CD8-positive, alpha-beta memory T cell (primary cell): ENCODE measurements at regions not wholly inside any gene's neighbourhood (a gene's known extent, or its start where the extent isn't known, plus 50 kb on each side); places are given as distances from the start of the nearest gene placed in this dataset.

Source experiments
- CTCF ChIA-PET: fragments of 350-600 bp; sonication (Branson Sonifier 250); formaldehyde crosslinking; loops from one replicate; lab custom pipeline; 2021; ENCODE audit warnings: antibody characterized with exemption; lab: Charles Lee
- POLR2A ChIA-PET: fragments of 350-600 bp; sonication (Branson Sonifier 250); formaldehyde crosslinking; loops from one replicate; lab custom pipeline; 2021; ENCODE audit warnings: antibody characterized with exemption; lab: Charles Lee
- DNase-seq, 5 donors: peaks; one replicate each; pipeline versions ENCODE4 v3.0.0 to v3.0.0-alpha.2; 2020 to 2022; ENCODE audit warnings: mixed read lengths in 1 of 5
- H3K27ac ChIP-seq: one replicate; pipeline ENCODE4 v1.7.0; 2013; ENCODE audit warnings: low read depth, mild to moderate bottlenecking, low read length, moderate library complexity
- H3K27me3 ChIP-seq: 2 replicates; pipeline ENCODE4 v1.7.0; 2013; ENCODE audit warnings: low read length, mild to moderate bottlenecking; ENCODE audit not compliant: insufficient read depth, poor library complexity, severe bottlenecking
- H3K36me3 ChIP-seq: 2 replicates; pipeline ENCODE4 v1.7.0; 2013; ENCODE audit warnings: mild to moderate bottlenecking, low read length, moderate library complexity; ENCODE audit not compliant: insufficient read depth
- H3K4me1 ChIP-seq: 2 replicates; pipeline ENCODE4 v1.7.0; 2013; ENCODE audit warnings: mild to moderate bottlenecking, low read length, moderate library complexity; ENCODE audit not compliant: insufficient read depth
- H3K4me3 ChIP-seq: 2 replicates; pipeline ENCODE4 v1.7.0; 2013; ENCODE audit warnings: mild to moderate bottlenecking, low read length
- H3K9me3 ChIP-seq: 2 replicates; pipeline ENCODE4 v1.7.0; 2013; ENCODE audit warnings: mild to moderate bottlenecking, low read length
- H3K27ac Mint-ChIP-seq, 8 donors: one replicate each; pipeline ENCODE4 v1.8.0; 2020 to 2021; ENCODE audit warnings: mixed read lengths in 8 of 8, mild to moderate bottlenecking in 6 of 8, inconsistent platforms in 3 of 8, moderate library complexity in 3 of 8
- H3K27me3 Mint-ChIP-seq, 2 donors: one replicate each; pipeline ENCODE4 v1.8.0; 2020 to 2021; ENCODE audit warnings: mixed read lengths in 2 of 2, mild to moderate bottlenecking in 1 of 2, moderate library complexity in 1 of 2
- H3K36me3 Mint-ChIP-seq, 3 donors: one replicate each; pipeline ENCODE4 v1.8.0; 2020 to 2021; ENCODE audit warnings: mixed read lengths in 3 of 3, inconsistent platforms in 1 of 3, mild to moderate bottlenecking in 1 of 3
- H3K4me1 Mint-ChIP-seq, 3 donors: one replicate each; pipeline ENCODE4 v1.8.0; 2020 to 2021; ENCODE audit warnings: mixed read lengths in 3 of 3, inconsistent platforms in 1 of 3, mild to moderate bottlenecking in 1 of 3
- H3K4me3 Mint-ChIP-seq, 7 donors: one replicate each; pipeline ENCODE4 v1.8.0; 2020 to 2021; ENCODE audit warnings: mixed read lengths in 7 of 7, mild to moderate bottlenecking in 6 of 7, moderate library complexity in 4 of 7, inconsistent platforms in 2 of 7
- H3K9me3 Mint-ChIP-seq, 5 donors: one replicate each; pipeline ENCODE4 v1.8.0; 2020 to 2022; ENCODE audit warnings: mixed read lengths in 5 of 5, mild to moderate bottlenecking in 3 of 5, moderate library complexity in 2 of 5, inconsistent platforms in 1 of 5

DNA sequence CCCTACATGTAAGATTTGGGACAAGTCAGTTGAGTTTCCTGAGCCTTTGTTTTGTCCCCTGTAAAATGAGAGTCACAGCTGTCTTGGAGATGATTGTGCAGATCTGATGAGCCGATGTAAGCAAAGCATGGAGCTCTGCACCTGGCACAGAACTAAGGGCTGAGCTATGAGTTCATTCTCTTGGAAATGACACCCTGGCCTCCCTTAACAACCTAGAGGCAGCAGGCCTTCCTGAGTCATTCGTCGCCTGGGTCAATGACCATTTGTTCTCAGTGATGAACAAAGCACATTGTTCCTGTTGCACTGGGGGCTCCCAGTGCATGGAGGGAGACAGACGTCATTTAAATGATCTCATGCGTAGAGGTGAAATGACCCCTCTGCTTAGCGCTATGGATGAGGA is 62.8 kb upstream of the GCSH start:
- no peak for DNase-seq
- H3K9me3 Mint-ChIP-seq: no peaks in the 10 kb centered on the region
- ChIA-PET POLR2A (no interaction called here), CTCF (no interaction called here)
- no peak overlapping the region for H3K4me3 Mint-ChIP-seq
- no peaks in the 10 kb centered on the region for H3K4me1 Mint-ChIP-seq
- H3K36me3 Mint-ChIP-seq: no peaks in the 10 kb centered on the region
- H3K27me3 ChIP-seq: no peaks in the 10 kb centered on the region
- H3K27me3 Mint-ChIP-seq: peaks cover 7% of the 10 kb centered on the region in 2 donors
- H3K27ac ChIP-seq: no peak overlapping the region
- no peaks in the 10 kb centered on the region for H3K4me1 ChIP-seq
- H3K27ac Mint-ChIP-seq: no peak overlapping the region
- H3K9me3 ChIP-seq: no peaks in the 10 kb centered on the region
- H3K4me3 ChIP-seq: no peak overlapping the region
- no peaks in the 10 kb centered on the region for H3K36me3 ChIP-seq

DNA sequence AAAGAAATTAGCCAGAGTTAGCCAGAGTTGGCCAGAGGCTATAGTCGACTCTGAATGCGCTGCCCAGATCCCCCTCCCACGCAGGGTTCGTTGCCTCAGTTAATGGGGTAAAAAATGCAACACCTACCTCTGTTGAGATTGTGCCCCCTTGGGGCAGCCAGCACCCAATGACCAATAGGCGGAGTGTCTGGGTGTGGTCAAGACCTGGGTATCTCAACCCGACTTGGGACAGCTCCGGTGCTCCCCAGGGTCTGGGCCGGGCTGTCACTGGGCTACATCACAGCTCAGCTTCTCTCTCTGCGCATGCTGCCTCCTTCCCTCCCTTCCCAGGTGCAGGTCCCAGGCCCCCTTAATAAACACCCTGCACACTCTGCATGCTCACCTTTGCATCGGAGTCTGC is 59.6 kb upstream of the GCSH start:
- Mint-ChIP-seq H3K27ac (no peak overlapping the region), H3K36me3 (no peaks in the 10 kb centered on the region), H3K4me1 (no peaks in the 10 kb centered on the region), H3K9me3 (no peaks in the 10 kb centered on the region), H3K27me3 (peaks cover 7 to 11% of the 10 kb centered on the region in 2 donors), H3K4me3 (no peak overlapping the region)
- H3K36me3 ChIP-seq: no peaks in the 10 kb centered on the region
- H3K27ac ChIP-seq: no peak overlapping the region
- DNase-seq: no peak
- H3K4me3 ChIP-seq: no peak overlapping the region
- H3K9me3 ChIP-seq: no peaks in the 10 kb centered on the region
- H3K4me1 ChIP-seq: no peaks in the 10 kb centered on the region
- ChIA-PET POLR2A (no interaction called here), CTCF (no interaction called here)
- H3K27me3 ChIP-seq: no peaks in the 10 kb centered on the region

DNA sequence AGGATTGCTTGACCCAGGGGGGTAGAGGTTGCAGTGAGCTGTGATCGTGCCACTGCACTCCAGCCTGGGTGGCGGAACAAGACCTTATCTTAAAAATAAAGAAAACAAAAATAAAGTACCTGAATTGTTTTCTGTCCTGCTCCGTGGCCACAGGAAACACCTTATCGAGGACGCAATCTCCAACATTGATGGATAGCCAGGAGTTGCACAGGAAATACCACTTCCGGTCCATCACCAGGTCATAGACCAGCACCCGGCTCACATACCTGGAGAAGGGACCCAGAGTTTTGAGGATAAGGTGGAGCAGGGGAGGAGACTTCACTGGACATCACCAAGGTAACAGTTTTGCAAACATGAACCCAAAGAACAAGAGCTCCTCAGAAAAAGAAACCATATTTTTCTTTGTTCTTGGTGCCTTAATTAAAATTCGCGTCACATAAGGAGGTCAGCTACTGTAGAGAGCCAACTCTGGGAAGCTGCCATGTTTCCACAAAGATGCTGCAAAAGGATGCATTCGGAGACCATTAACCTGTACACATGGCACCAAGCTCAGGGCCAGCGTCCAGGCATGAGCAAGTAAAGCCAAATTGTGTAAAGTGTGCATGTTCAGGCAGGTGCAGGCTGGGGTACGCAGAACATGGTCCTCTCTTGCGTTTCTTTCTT is 55.6 kb upstream of the GCSH start:
- H3K27ac ChIP-seq: no peak overlapping the region
- POLR2A ChIA-PET: no interaction called here
- H3K27me3 ChIP-seq: no peaks in the 10 kb centered on the region
- Mint-ChIP-seq H3K27me3 (peaks cover 10 to 11% of the 10 kb centered on the region in 2 donors), H3K4me1 (no peaks in the 10 kb centered on the region), H3K27ac (no peak overlapping the region), H3K9me3 (no peaks in the 10 kb centered on the region), H3K4me3 (no peak overlapping the region), H3K36me3 (no peaks in the 10 kb centered on the region)
- H3K4me1 ChIP-seq: no peaks in the 10 kb centered on the region
- no peaks in the 10 kb centered on the region for H3K9me3 ChIP-seq
- no peak overlapping the region for H3K4me3 ChIP-seq
- CTCF ChIA-PET: interaction anchor here (1.5 to 1.6 kb wide), 2 partner anchors 10 kb away, joined by 3 to 6 read pairs; no protein-coding TSS in a partner anchor
- DNase-seq: no peak
- H3K36me3 ChIP-seq: no peaks in the 10 kb centered on the region

- no peak for DNase-seq
Observed at GRCh38 chr16:81149614-81150013, 53.4 kb upstream of the GCSH start.

DNA sequence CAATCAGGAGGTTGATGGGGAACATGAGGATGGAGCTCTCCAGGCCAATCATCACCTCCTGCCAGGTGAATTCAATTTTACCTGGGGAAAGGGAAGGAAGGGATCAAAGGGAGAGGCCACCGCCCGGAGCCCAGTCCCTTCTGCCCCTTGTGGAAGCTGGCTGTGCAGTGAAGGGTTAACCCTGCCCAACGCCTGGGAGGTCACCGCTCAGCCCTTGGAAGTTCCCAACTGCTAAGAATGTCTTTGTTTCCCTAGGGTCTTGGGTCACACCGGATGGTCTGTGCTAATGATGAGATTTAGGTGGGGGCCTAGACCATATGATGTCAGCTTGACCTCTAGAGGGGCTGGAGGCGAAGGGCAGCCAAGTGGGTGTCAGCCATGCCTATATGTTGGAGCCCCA is 52.1 kb upstream of the GCSH start:
- CTCF ChIA-PET: no interaction called here
- POLR2A ChIA-PET: no interaction called here
- no peaks in the 10 kb centered on the region for H3K27me3 ChIP-seq
- no peak overlapping the region for H3K27ac ChIP-seq
- H3K4me3 Mint-ChIP-seq: no peak overlapping the region
- no peaks in the 10 kb centered on the region for H3K36me3 ChIP-seq
- no peaks in the 10 kb centered on the region for H3K9me3 ChIP-seq
- H3K9me3 Mint-ChIP-seq: no peaks in the 10 kb centered on the region
- H3K4me3 ChIP-seq: no peak overlapping the region
- no peaks in the 10 kb centered on the region for H3K4me1 Mint-ChIP-seq
- no peaks in the 10 kb centered on the region for H3K36me3 Mint-ChIP-seq
- H3K27ac Mint-ChIP-seq: no peak overlapping the region
- H3K27me3 Mint-ChIP-seq: peaks cover 3 to 24% of the 10 kb centered on the region in 2 donors
- no peak for DNase-seq
- H3K4me1 ChIP-seq: no peaks in the 10 kb centered on the region

More at GRCh38 chr16:81149614-81150013, 53.4 kb upstream of the GCSH start:
- Histone ChIP-seq H3K4me1 (no peaks in the 10 kb centered on the region), H3K9me3 (no peaks in the 10 kb centered on the region), H3K27ac (no peak overlapping the region), H3K27me3 (no peaks in the 10 kb centered on the region), H3K4me3 (no peak overlapping the region), H3K36me3 (no peaks in the 10 kb centered on the region)
- H3K9me3 Mint-ChIP-seq: no peaks in the 10 kb centered on the region
- peaks cover 9 to 19% of the 10 kb centered on the region in 2 donors for H3K27me3 Mint-ChIP-seq
- no peaks in the 10 kb centered on the region for H3K4me1 Mint-ChIP-seq
- POLR2A ChIA-PET: no interaction called here
- no peaks in the 10 kb centered on the region for H3K36me3 Mint-ChIP-seq
- no peak overlapping the region for H3K4me3 Mint-ChIP-seq
- CTCF ChIA-PET: no interaction called here
- no peak overlapping the region for H3K27ac Mint-ChIP-seq
